Mesothelial cell of epicardium (in vitro differentiated cells): ENCODE measurements at regions not wholly inside any gene's neighbourhood (a gene's known extent, or its start where the extent isn't known, plus 50 kb on each side); places are given as distances from the start of the nearest gene placed in this dataset.

Source experiments
- DNase-seq, 2 experiments: peaks; one replicate each; pipeline ENCODE4 v3.0.0; 2021; ENCODE audit warnings: low spot score in 2 of 2; ENCODE audit not compliant: unreplicated experiment in 2 of 2
- H3K27ac Mint-ChIP-seq: 2 replicates; pipeline ENCODE4 v1.8.0; 2021; ENCODE audit warnings: mixed read lengths
- H3K27me3 Mint-ChIP-seq: 2 replicates; pipeline ENCODE4 v1.8.0; 2021; ENCODE audit warnings: low read depth, mixed read lengths
- H3K36me3 Mint-ChIP-seq: 2 replicates; pipeline ENCODE4 v1.8.0; 2021; ENCODE audit warnings: mixed read lengths
- H3K4me1 Mint-ChIP-seq: 2 replicates; pipeline ENCODE4 v1.8.0; 2021; ENCODE audit warnings: mixed read lengths
- H3K4me3 Mint-ChIP-seq: 2 replicates; pipeline ENCODE4 v1.8.0; 2021; ENCODE audit warnings: mild to moderate bottlenecking, moderate library complexity, mixed read lengths
- H3K9me3 Mint-ChIP-seq: 2 replicates; pipeline ENCODE4 v1.8.0; 2021; ENCODE audit warnings: mixed read lengths
- TF ChIP-seq, protein P1 (sequence below): fragments of 200-600 bp; sonication (generic); IDR thresholded peaks from one replicate; pipeline ENCODE4 v1.5.0; 2021; ENCODE audit warnings: antibody characterized with exemption; ENCODE audit not compliant: unreplicated experiment

DNA sequence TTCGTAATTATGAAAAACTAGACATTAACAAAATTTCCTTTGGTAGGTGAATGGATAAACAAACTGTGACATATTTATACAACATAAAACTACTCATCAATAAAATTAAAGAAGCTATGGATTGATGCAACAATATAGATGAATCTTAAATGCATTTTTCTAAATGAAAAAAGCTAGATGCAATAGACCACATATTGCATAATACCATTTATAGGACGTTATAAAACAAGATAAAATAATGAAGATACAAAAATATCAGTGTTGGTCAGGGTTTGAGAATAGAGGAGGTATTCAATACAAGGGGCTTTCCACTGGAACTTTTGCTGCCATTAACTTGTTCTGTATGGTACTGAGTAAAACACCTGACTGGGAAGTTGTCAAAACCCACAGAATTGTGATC, 314.4 kb downstream of the GRB14 start:
- TF ChIP-seq, protein P1, sequence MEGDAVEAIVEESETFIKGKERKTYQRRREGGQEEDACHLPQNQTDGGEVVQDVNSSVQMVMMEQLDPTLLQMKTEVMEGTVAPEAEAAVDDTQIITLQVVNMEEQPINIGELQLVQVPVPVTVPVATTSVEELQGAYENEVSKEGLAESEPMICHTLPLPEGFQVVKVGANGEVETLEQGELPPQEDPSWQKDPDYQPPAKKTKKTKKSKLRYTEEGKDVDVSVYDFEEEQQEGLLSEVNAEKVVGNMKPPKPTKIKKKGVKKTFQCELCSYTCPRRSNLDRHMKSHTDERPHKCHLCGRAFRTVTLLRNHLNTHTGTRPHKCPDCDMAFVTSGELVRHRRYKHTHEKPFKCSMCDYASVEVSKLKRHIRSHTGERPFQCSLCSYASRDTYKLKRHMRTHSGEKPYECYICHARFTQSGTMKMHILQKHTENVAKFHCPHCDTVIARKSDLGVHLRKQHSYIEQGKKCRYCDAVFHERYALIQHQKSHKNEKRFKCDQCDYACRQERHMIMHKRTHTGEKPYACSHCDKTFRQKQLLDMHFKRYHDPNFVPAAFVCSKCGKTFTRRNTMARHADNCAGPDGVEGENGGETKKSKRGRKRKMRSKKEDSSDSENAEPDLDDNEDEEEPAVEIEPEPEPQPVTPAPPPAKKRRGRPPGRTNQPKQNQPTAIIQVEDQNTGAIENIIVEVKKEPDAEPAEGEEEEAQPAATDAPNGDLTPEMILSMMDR, result no peak
- H3K4me3 Mint-ChIP-seq, result no peak overlapping the region
- peaks cover 5% of the 10 kb centered on the region for H3K9me3 Mint-ChIP-seq
- H3K36me3 Mint-ChIP-seq, result no peaks in the 10 kb centered on the region
- H3K27ac Mint-ChIP-seq, result no peak overlapping the region
- no peaks in the 10 kb centered on the region for H3K4me1 Mint-ChIP-seq
- DNase-seq, result no peak
- peaks cover 2% of the 10 kb centered on the region for H3K27me3 Mint-ChIP-seq

DNA sequence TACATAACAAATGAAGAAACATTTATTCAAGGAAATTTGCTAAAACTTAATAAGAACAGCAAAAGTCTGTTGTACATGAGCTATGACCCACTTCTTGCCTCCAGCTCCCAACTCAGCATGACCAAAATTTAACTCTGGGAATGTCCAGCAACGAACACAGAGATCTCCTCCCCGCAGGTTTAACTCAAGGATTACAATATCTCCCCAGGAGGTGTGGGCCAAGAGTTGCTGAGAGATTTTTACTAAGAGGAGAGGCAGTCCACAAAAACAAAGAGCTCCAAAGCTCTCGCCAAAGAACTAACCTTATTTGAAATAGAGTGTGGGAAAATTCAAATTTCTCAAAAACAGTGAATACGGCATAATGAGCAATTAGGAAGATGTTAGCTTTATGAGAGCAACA, 318.5 kb downstream of the GRB14 start:
- no peak overlapping the region for H3K27ac Mint-ChIP-seq
- peaks cover 5% of the 10 kb centered on the region for H3K9me3 Mint-ChIP-seq
- TF ChIP-seq, protein P1, result no peak
- no peaks in the 10 kb centered on the region for H3K27me3 Mint-ChIP-seq
- no peak for DNase-seq
- H3K4me3 Mint-ChIP-seq, result no peak overlapping the region
- H3K4me1 Mint-ChIP-seq, result no peaks in the 10 kb centered on the region
- H3K36me3 Mint-ChIP-seq, result no peaks in the 10 kb centered on the region

DNA sequence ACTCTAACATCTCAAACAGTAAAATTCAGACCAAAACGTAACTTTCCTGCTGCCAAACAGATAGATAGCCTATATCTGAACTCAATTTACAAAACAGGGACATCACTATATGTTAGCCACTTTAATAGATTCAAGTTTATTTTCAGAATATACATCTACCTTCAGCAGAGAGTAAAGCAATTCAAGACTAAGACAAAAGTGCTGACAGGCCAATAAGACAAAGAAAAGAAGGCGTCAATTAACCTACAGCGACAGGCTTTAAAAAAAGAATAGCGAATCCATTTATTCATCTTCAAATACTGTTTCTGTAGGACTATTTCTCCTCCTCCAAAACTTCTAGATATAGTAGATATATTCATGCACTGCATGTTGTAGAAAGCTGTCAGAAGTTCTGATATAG, 333.0 kb downstream of the GRB14 start:
- Mint-ChIP-seq H3K4me3 (no peak overlapping the region), H3K36me3 (no peaks in the 10 kb centered on the region), H3K9me3 (peaks cover 17% of the 10 kb centered on the region), H3K27ac (no peak overlapping the region), H3K27me3 (no peaks in the 10 kb centered on the region), H3K4me1 (no peaks in the 10 kb centered on the region)
- TF ChIP-seq, protein P1, result no peak
- DNase-seq, result no peak

DNA sequence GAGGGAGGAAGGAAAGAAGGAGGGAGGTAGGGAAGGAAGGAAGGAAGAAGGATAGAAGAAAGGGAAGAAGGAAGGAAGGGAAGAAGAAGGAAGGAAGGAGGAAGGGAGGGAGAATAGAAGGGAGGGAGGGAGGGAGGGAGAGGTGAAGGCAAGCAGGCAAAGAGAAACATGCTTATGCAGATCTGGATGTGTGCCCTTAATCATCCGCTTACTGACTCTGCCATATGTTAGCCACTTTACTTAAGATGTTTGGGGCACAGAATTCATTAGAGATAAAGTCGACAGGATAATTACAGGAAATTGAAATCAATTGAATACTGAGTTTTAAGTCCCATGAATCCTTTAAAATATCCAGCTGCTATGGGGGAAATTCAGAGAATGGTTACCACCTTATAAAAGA, 334.2 kb downstream of the GRB14 start:
- no peak for DNase-seq
- Mint-ChIP-seq H3K36me3 (no peaks in the 10 kb centered on the region), H3K9me3 (peaks cover 17% of the 10 kb centered on the region), H3K27me3 (no peaks in the 10 kb centered on the region), H3K27ac (no peak overlapping the region), H3K4me3 (no peak overlapping the region), H3K4me1 (no peaks in the 10 kb centered on the region)
- TF ChIP-seq, protein P1, result no peak

DNA sequence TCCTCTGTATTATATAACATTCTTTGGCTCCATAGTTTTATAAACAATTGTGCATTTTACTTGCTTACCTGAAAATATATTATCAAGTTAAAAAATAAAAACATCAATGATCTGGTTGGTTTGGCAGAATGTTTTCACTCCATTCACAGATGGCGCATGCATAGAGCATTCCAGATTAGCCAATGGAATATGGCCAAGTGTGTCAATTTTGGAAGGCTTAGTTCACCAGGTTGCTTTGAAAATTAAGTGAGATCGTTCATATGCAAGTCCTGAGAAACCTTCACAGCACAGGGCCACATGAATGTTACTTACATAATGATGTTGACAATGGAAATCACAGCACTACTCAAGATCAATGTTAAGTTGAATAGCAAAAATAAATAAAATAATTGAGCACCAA, 335.7 kb downstream of the GRB14 start:
- no peaks in the 10 kb centered on the region for H3K4me1 Mint-ChIP-seq
- no peak overlapping the region for H3K4me3 Mint-ChIP-seq
- H3K36me3 Mint-ChIP-seq, result no peaks in the 10 kb centered on the region
- H3K9me3 Mint-ChIP-seq, result peaks cover 6% of the 10 kb centered on the region
- TF ChIP-seq, protein P1, result no peak
- DNase-seq, result no peak
- no peaks in the 10 kb centered on the region for H3K27me3 Mint-ChIP-seq
- H3K27ac Mint-ChIP-seq, result no peak overlapping the region

DNA sequence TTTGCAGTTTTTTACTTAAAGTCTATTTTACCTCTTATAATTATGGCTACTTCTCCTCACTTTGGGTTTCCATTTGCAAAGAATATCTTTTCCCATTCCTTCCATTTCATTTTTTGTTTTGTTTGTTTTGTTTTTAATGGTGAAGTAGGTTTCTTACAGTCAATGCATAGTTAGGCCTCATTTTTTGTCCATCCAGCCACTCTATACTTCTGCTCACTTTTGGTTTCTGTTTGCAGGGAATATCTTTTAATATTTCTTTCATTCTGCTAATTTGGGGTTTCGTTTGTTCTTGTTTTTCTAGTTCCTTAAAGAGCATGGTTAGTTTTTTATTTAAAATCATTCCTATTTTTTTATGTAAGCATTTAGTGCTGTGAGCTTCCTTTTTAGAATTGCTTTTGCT, 339.4 kb downstream of the GRB14 start:
- DNase-seq, result no peak
- Mint-ChIP-seq H3K4me1 (no peaks in the 10 kb centered on the region), H3K9me3 (no peaks in the 10 kb centered on the region), H3K36me3 (no peaks in the 10 kb centered on the region), H3K4me3 (no peak overlapping the region), H3K27ac (no peak overlapping the region), H3K27me3 (no peaks in the 10 kb centered on the region)
- TF ChIP-seq, protein P1, result no peak
